ENCODE measurements at regions not wholly inside any gene's neighbourhood (a gene's known extent, or its start where the extent isn't known, plus 50 kb on each side); places are given as distances from the start of the nearest gene placed in this dataset.

GRCh38 chr3:24943961-24944360 is 449.3 kb upstream of the THRB start:
- Histone ChIP-seq H3K14ac (replicated peaks; ENCODE audit: low read depth, low read length) (no peak overlapping the region), H2AFZ (replicated peaks; ENCODE audit: low read length, poor library complexity) (no peak overlapping the region), H2BK15ac (ENCODE audit: low read depth, low read length) (no peak overlapping the region), H3K18ac (ENCODE audit: low read depth, low read length) (no peak overlapping the region), H2AK9ac (replicated peaks; ENCODE audit: low read depth, low read length, poor library complexity) (no peak overlapping the region), H3K23ac (ENCODE audit: low read depth, low read length) (no peak overlapping the region), H4K91ac (ENCODE audit: insufficient read depth, low read depth, low read length) (no peak overlapping the region), H3K4me2 (ENCODE audit: low read depth, low read length) (no peak overlapping the region), H2BK120ac (ENCODE audit: low read depth, low read length) (no peak overlapping the region), H4K8ac (ENCODE audit: low read depth in 2 of 2, low read length in 2 of 2) (no peak overlapping the region), H3K9ac (ENCODE audit: low read depth, low read length) (no peak overlapping the region), H3K56ac (ENCODE audit: extremely low read depth, insufficient read depth, low read length) (no peak overlapping the region), H3K27me3 (ENCODE audit: control insufficient read depth, insufficient read depth, low read length) (no peaks in the 10 kb centered on the region), H4K20me1 (ENCODE audit: insufficient read depth, low read length) (no peaks in the 10 kb centered on the region), H2BK20ac (ENCODE audit: low read depth, low read length) (no peak overlapping the region), H3K4me1 (ENCODE audit: control insufficient read depth, insufficient read depth, low read length) (no peaks in the 10 kb centered on the region), H3K9me1 (ENCODE audit: insufficient read depth, low read length) (no peaks in the 10 kb centered on the region), H2AK5ac (ENCODE audit: low read depth, low read length) (no peak overlapping the region), H4K5ac (ENCODE audit: low read depth, low read length) (no peak overlapping the region), H3K9me3 (ENCODE audit: control insufficient read depth, insufficient read depth, low read length) (peaks cover 2% of the 10 kb centered on the region; the same call in 1 of the 2 replicates), H3K4ac (ENCODE audit: low read depth, low read length) (no peak overlapping the region), H2BK5ac (ENCODE audit: low read depth, low read length, poor library complexity, severe bottlenecking) (no peak overlapping the region), H3K36me3 (ENCODE audit: control insufficient read depth, insufficient read depth, low read length) (no peaks in the 10 kb centered on the region), H3K27ac (ENCODE audit: insufficient read depth, low read length) (no peak overlapping the region), H3K4me3 (ENCODE audit: insufficient read depth, low read depth, low read length) (no peak overlapping the region), H3K79me1 (ENCODE audit: low read depth in 1 of 2, low read length in 2 of 2) (no peaks in the 10 kb centered on the region)
- intact Hi-C loops (cut with micrococcal nuclease): no loop called here
- ATAC-seq (ENCODE audit: low read depth): no peak
- TF ChIP-seq FOS (IDR thresholded peaks at IDR 0.05; ENCODE audit: low read depth, low read length) (no peak), SMC3 (IDR thresholded peaks at IDR 0.05; ENCODE audit: low read depth, low read length) (no peak), CTCF (conservative IDR thresholded peaks at IDR 0.05; ENCODE audit: low read depth, low read length) (no peak), USF2 (IDR thresholded peaks at IDR 0.05; ENCODE audit: low read depth, low read length) (no peak), RCOR1 (IDR thresholded peaks at IDR 0.05; ENCODE audit: insufficient replicate concordance, low read length) (no peak), RAD21 (IDR thresholded peaks at IDR 0.05; ENCODE audit: low read length) (no peak), POLR2A (IDR thresholded peaks at IDR 0.05; ENCODE audit: low read depth, low read length) (no peak), BHLHE40 (IDR thresholded peaks at IDR 0.05; ENCODE audit: low read depth, low read length) (no peak), MXI1 (IDR thresholded peaks at IDR 0.05; ENCODE audit: borderline replicate concordance, low read depth, low read length) (no peak)
- in situ Hi-C loops (cut with MboI; ENCODE audit: low sequenced_read_pairs): no loop called here
- ChIA-PET CTCF (no interaction called here), POLR2A (ENCODE audit: unreplicated experiment) (no interaction called here)
- no peak for DNase-seq
- dilution Hi-C loops (cut with HindIII; ENCODE audit: low sequenced_read_pairs, unreplicated experiment): no loop called here
- no TSS peak for BruUV-seq (replicated peaks)
- WGBS, 2 experiments (ENCODE audit: extremely low coverage in 2 of 2, insufficient read length in 1 of 2): no CpG with 5 or more reads among the region's 3 CpGs
